HAP-1 (cell line): ENCODE measurements at regions not wholly inside any gene's neighbourhood (a gene's known extent, or its start where the extent isn't known, plus 50 kb on each side); places are given as distances from the start of the nearest gene placed in this dataset.
"Not testable (repeated sequence)": the region's sequence is repeated elsewhere in the genome, so short reads cannot be mapped to it uniquely, and the experiment has no call there.

Experiments
- DNase-seq, 2 experiments: peaks; one replicate each; pipeline ENCODE4 v3.0.0-alpha.2; 2016 to 2020; ENCODE audit warnings: low spot score in 2 of 2
- H3K27me3 ChIP-seq: fragments of 250-450 bp; sonication (Bioruptor Pico); 2 replicates; pipeline ENCODE4 v1.5.1; 2020; ENCODE audit warnings: low read depth, mild to moderate bottlenecking, moderate library complexity
- H3K36me3 ChIP-seq: fragments of 250-450 bp; sonication (Bioruptor Pico); replicated peaks from 2 replicates; pipeline ENCODE4 v1.5.1; 2020; ENCODE audit warnings: mild to moderate bottlenecking
- H3K4me1 ChIP-seq: fragments of 250-450 bp; sonication (Bioruptor Pico); 2 replicates; pipeline ENCODE4 v1.5.1; 2020; ENCODE audit warnings: mild to moderate bottlenecking
- H3K4me3 ChIP-seq: fragments of 250-450 bp; sonication (Bioruptor Pico); 2 replicates; pipeline ENCODE4 v1.5.1; 2020; ENCODE audit warnings: mild to moderate bottlenecking, moderate library complexity
- H3K9me3 ChIP-seq: fragments of 250-450 bp; sonication (Bioruptor Pico); 2 replicates; pipeline ENCODE4 v1.5.1; 2020; ENCODE audit warnings: mild to moderate bottlenecking, moderate library complexity
- in situ Hi-C: fragments of 300-500 bp; cut with MboI; formaldehyde crosslinking; loops from 3 replicates; pipeline ENCODE4 v1.14.3; 2020; ENCODE audit warnings: low sequenced_read_pairs, inconsistent platforms, mixed read lengths

- in situ Hi-C loops: no loop called here
- peaks cover 7% of the 10 kb centered on the region for H3K27me3 ChIP-seq
- H3K9me3 ChIP-seq: no peaks in the 10 kb centered on the region
- H3K4me1 ChIP-seq: no peaks in the 10 kb centered on the region
- DNase-seq: no peak
- no peaks in the 10 kb centered on the region for H3K36me3 ChIP-seq
- H3K4me3 ChIP-seq: no peak overlapping the region
Observed at GRCh38 chr7:94128072-94128471, 123.9 kb upstream of the BET1 start.

GRCh38 chr7:94129443-94130140, 125.4 kb upstream of the BET1 start:
- Histone ChIP-seq H3K4me3 (no peak overlapping the region), H3K36me3 (no peaks in the 10 kb centered on the region), H3K4me1 (no peaks in the 10 kb centered on the region), H3K9me3 (no peaks in the 10 kb centered on the region), H3K27me3 (peaks cover 6% of the 10 kb centered on the region)
- in situ Hi-C loops: no loop called here
- no peak for DNase-seq

- no peak for DNase-seq
- H3K9me3 ChIP-seq: no peaks in the 10 kb centered on the region
- no peak overlapping the region for H3K4me3 ChIP-seq
- in situ Hi-C loops: no loop called here
- H3K27me3 ChIP-seq: peaks cover 5% of the 10 kb centered on the region; the same call in 1 of the 2 replicates
- no peaks in the 10 kb centered on the region for H3K36me3 ChIP-seq
- no peaks in the 10 kb centered on the region for H3K4me1 ChIP-seq
Observed at GRCh38 chr7:94130716-94131115, 126.6 kb upstream of the BET1 start.

GRCh38 chr7:94133460-94133859, 129.3 kb upstream of the BET1 start:
- H3K4me3 ChIP-seq: no peak overlapping the region
- in situ Hi-C loops: no loop called here
- DNase-seq: no peak
- H3K4me1 ChIP-seq: no peaks in the 10 kb centered on the region
- 0 out of 2 replicates have a peak, but pooled peaks cover 5% of the 10 kb centered on the region for H3K27me3 ChIP-seq
- no peaks in the 10 kb centered on the region for H3K9me3 ChIP-seq
- no peaks in the 10 kb centered on the region for H3K36me3 ChIP-seq

- Histone ChIP-seq H3K27me3 (0 out of 2 replicates have a peak, but pooled peaks cover 5% of the 10 kb centered on the region), H3K4me3 (no peak overlapping the region), H3K36me3 (no peaks in the 10 kb centered on the region), H3K9me3 (no peaks in the 10 kb centered on the region), H3K4me1 (no peaks in the 10 kb centered on the region)
- in situ Hi-C loops: no loop called here
- no peak for DNase-seq
Observed at GRCh38 chr7:94135180-94135579, 131.0 kb upstream of the BET1 start.

- H3K4me1 ChIP-seq: peaks cover 5% of the 10 kb centered on the region; the same call in 1 of the 2 replicates
Observed at GRCh38 chr7:94142281-94142680, 138.1 kb upstream of the BET1 start.

GRCh38 chr7:94145602-94146001, 141.4 kb upstream of the BET1 start:
- H3K36me3 ChIP-seq: no peaks in the 10 kb centered on the region
- H3K4me1 ChIP-seq: peaks cover 5% of the 10 kb centered on the region; the same call in 1 of the 2 replicates
- in situ Hi-C loops: no loop called here
- no peak overlapping the region for H3K4me3 ChIP-seq
- DNase-seq: peak in 1 of 2 experiments; percentile 4
- H3K9me3 ChIP-seq: no peaks in the 10 kb centered on the region
- peaks cover 7% of the 10 kb centered on the region for H3K27me3 ChIP-seq

More at GRCh38 chr7:94142281-94142680, 138.1 kb upstream of the BET1 start:
- H3K36me3 ChIP-seq: no peaks in the 10 kb centered on the region
- peaks cover 7% of the 10 kb centered on the region for H3K27me3 ChIP-seq
- in situ Hi-C loops: no loop called here
- no peaks in the 10 kb centered on the region for H3K9me3 ChIP-seq
- DNase-seq: no peak
- H3K4me3 ChIP-seq: no peak overlapping the region

GRCh38 chr7:94146408-94146807, 142.3 kb upstream of the BET1 start:
- H3K4me1 ChIP-seq: peaks cover 5% of the 10 kb centered on the region; the same call in 1 of the 2 replicates
- no peaks in the 10 kb centered on the region for H3K36me3 ChIP-seq
- DNase-seq: peak in 1 of 2 experiments; percentile 7
- no peak overlapping the region for H3K4me3 ChIP-seq
- H3K9me3 ChIP-seq: no peaks in the 10 kb centered on the region
- H3K27me3 ChIP-seq: peaks cover 7% of the 10 kb centered on the region
- in situ Hi-C loops: no loop called here

- H3K36me3 ChIP-seq: no peaks in the 10 kb centered on the region
- no peak overlapping the region for H3K4me3 ChIP-seq
- H3K27me3 ChIP-seq: no peaks in the 10 kb centered on the region; the same call in 1 of the 2 replicates
- DNase-seq: no peak
- in situ Hi-C loops: no loop called here
- peaks cover 5% of the 10 kb centered on the region; the same call in 1 of the 2 replicates for H3K4me1 ChIP-seq
- no peaks in the 10 kb centered on the region for H3K9me3 ChIP-seq
Observed at GRCh38 chr7:94149789-94150545, 145.8 kb upstream of the BET1 start.

- H3K9me3 ChIP-seq: no peaks in the 10 kb centered on the region
- no peaks in the 10 kb centered on the region for H3K4me1 ChIP-seq
- H3K4me3 ChIP-seq: no peak overlapping the region
- in situ Hi-C loops: no loop called here
- no peak for DNase-seq
- no peaks in the 10 kb centered on the region for H3K27me3 ChIP-seq
- H3K36me3 ChIP-seq: no peaks in the 10 kb centered on the region
Observed at GRCh38 chr7:94154182-94154581, 150.0 kb upstream of the BET1 start.

GRCh38 chr7:94154858-94155257, 150.7 kb upstream of the BET1 start:
- H3K9me3 ChIP-seq: no peaks in the 10 kb centered on the region
- H3K27me3 ChIP-seq: no peaks in the 10 kb centered on the region
- in situ Hi-C loops: no loop called here
- H3K4me1 ChIP-seq: no peaks in the 10 kb centered on the region
- DNase-seq: no peak
- no peak overlapping the region for H3K4me3 ChIP-seq
- H3K36me3 ChIP-seq: no peaks in the 10 kb centered on the region

- H3K4me3 ChIP-seq, H3K27me3 ChIP-seq, H3K9me3 ChIP-seq, H3K4me1 ChIP-seq, DNase-seq, in situ Hi-C loops, H3K36me3 ChIP-seq: not testable (repeated sequence)
Observed at GRCh38 chr7:94157659-94158306, 153.6 kb upstream of the BET1 start.

- in situ Hi-C loops: no loop called here
- no peak overlapping the region for H3K4me3 ChIP-seq
- DNase-seq: no peak
- H3K36me3 ChIP-seq: no peaks in the 10 kb centered on the region
- H3K27me3 ChIP-seq: no peaks in the 10 kb centered on the region
- H3K4me1 ChIP-seq: no peaks in the 10 kb centered on the region
- no peaks in the 10 kb centered on the region for H3K9me3 ChIP-seq
Observed at GRCh38 chr7:94160719-94161435, 156.7 kb upstream of the BET1 start.
